OCI-LY3 (cell line): ENCODE measurements at regions not wholly inside any gene's neighbourhood (a gene's known extent, or its start where the extent isn't known, plus 50 kb on each side); places are given as distances from the start of the nearest gene placed in this dataset.

Experiments
- H2AFZ ChIP-seq: fragments of 200-600, 300-600 bp; shearing (Covaris generic); 2 replicates; pipeline ENCODE4 v1.6.0; 2014; ENCODE audit warnings: antibody characterized with exemption, low read depth, low read length
- H3K27ac ChIP-seq: fragments of 200-600, 300-600 bp; sonication (generic); 2 replicates; pipeline ENCODE4 v1.5.1; 2014; ENCODE audit warnings: mild to moderate bottlenecking, low read length, moderate library complexity, mixed read lengths
- H3K27me3 ChIP-seq: fragments of 200-600, 300-600 bp; sonication (generic); 2 replicates; pipeline ENCODE4 v1.6.1; 2014; ENCODE audit warnings: low read depth, low read length, mixed read lengths
- H3K36me3 ChIP-seq: fragments of 200-600, 300-600 bp; sonication (generic); replicated peaks from 2 replicates; pipeline ENCODE3; 2014; ENCODE audit warnings: low read depth, low read length, mixed read lengths
- H3K4me1 ChIP-seq: fragments of 300-600, 200-600 bp; sonication (generic); 2 replicates; pipeline ENCODE4 v1.6.1; 2014; ENCODE audit warnings: low read length, mixed read lengths
- H3K4me2 ChIP-seq: fragments of 200-600, 300-600 bp; sonication (generic); 2 replicates; pipeline ENCODE4 v1.6.1; 2014; ENCODE audit warnings: low read length, mixed read lengths
- H3K4me3 ChIP-seq: fragments of 300-600, 200-600 bp; sonication (generic); 2 replicates; pipeline ENCODE4 v1.5.1; 2014; ENCODE audit warnings: antibody characterized with exemption, mild to moderate bottlenecking, low read length, moderate library complexity
- H3K79me2 ChIP-seq: fragments of 300-600, 200-600 bp; shearing (Covaris generic); 2 replicates; pipeline ENCODE4 v1.6.1; 2014; ENCODE audit warnings: mild to moderate bottlenecking, low read length, mixed read lengths
- H3K9ac ChIP-seq: fragments of 300-600, 200-600 bp; shearing (Covaris generic); 2 replicates; pipeline ENCODE4 v1.6.0; 2014; ENCODE audit warnings: mild to moderate bottlenecking, low read length, moderate library complexity
- H3K9me3 ChIP-seq: fragments of 200-600, 300-600 bp; shearing (Covaris generic); 2 replicates; pipeline ENCODE4 v1.6.1; 2014; ENCODE audit warnings: low read length, mixed read lengths; ENCODE audit not compliant: insufficient read depth
- H4K20me1 ChIP-seq: fragments of 200-600, 300-600 bp; sonication (generic); 2 replicates; pipeline ENCODE4 v1.6.1; 2016; ENCODE audit warnings: low read length, mixed read lengths; ENCODE audit not compliant: insufficient read depth
- CTCF ChIP-seq: fragments of 200-600, 300-600 bp; sonication (generic); IDR thresholded peaks from 2 replicates; pipeline ENCODE4 v1.5.1; 2014; ENCODE audit warnings: antibody characterized with exemption, low read length, low read depth
- EZH2phosphoT487 ChIP-seq: fragments of 200-600 bp; shearing (Covaris generic); IDR thresholded peaks from 2 replicates; pipeline ENCODE4 v1.6.1; 2018; ENCODE audit warnings: antibody characterized with exemption, mixed run types, low read depth

GRCh38 chr10:8800426-8800825, 745.9 kb downstream of the GATA3 start:
- Histone ChIP-seq H3K36me3 (no peaks in the 10 kb centered on the region), H2AFZ (no peak overlapping the region), H3K27ac (no peak overlapping the region), H3K9me3 (no peaks in the 10 kb centered on the region), H4K20me1 (no peaks in the 10 kb centered on the region), H3K27me3 (no peaks in the 10 kb centered on the region), H3K9ac (no peak overlapping the region), H3K4me3 (no peak overlapping the region), H3K4me1 (no peaks in the 10 kb centered on the region), H3K4me2 (no peak overlapping the region), H3K79me2 (no peaks in the 10 kb centered on the region)
- TF ChIP-seq EZH2phosphoT487 (no peak), CTCF (no peak)

GRCh38 chr10:8803992-8804391, 749.5 kb downstream of the GATA3 start:
- Histone ChIP-seq H3K4me1 (no peaks in the 10 kb centered on the region), H3K79me2 (no peaks in the 10 kb centered on the region), H2AFZ (no peak overlapping the region), H3K9me3 (no peaks in the 10 kb centered on the region), H4K20me1 (no peaks in the 10 kb centered on the region), H3K36me3 (no peaks in the 10 kb centered on the region), H3K4me2 (no peak overlapping the region), H3K4me3 (no peak overlapping the region), H3K27me3 (no peaks in the 10 kb centered on the region), H3K9ac (no peak overlapping the region), H3K27ac (no peak overlapping the region)
- TF ChIP-seq CTCF (no peak), EZH2phosphoT487 (no peak)

GRCh38 chr10:8810677-8811076, 756.2 kb downstream of the GATA3 start:
- Histone ChIP-seq H3K4me2 (no peak overlapping the region), H3K4me3 (no peak overlapping the region), H3K79me2 (no peaks in the 10 kb centered on the region), H2AFZ (no peak overlapping the region), H4K20me1 (no peaks in the 10 kb centered on the region), H3K27me3 (no peaks in the 10 kb centered on the region), H3K36me3 (no peaks in the 10 kb centered on the region), H3K9ac (no peak overlapping the region), H3K27ac (no peak overlapping the region), H3K4me1 (no peaks in the 10 kb centered on the region), H3K9me3 (no peaks in the 10 kb centered on the region)
- TF ChIP-seq CTCF (no peak), EZH2phosphoT487 (no peak)

GRCh38 chr10:8811201-8811600, 756.7 kb downstream of the GATA3 start:
- H3K4me3 ChIP-seq: no peak overlapping the region
- H3K36me3 ChIP-seq: no peaks in the 10 kb centered on the region
- TF ChIP-seq EZH2phosphoT487 (no peak), CTCF (no peak)
- H4K20me1 ChIP-seq: no peaks in the 10 kb centered on the region
- H3K4me2 ChIP-seq: no peak overlapping the region
- H3K9ac ChIP-seq: no peak overlapping the region
- H3K4me1 ChIP-seq: no peaks in the 10 kb centered on the region
- no peaks in the 10 kb centered on the region for H3K9me3 ChIP-seq
- no peak overlapping the region for H3K27ac ChIP-seq
- no peaks in the 10 kb centered on the region for H3K79me2 ChIP-seq
- H2AFZ ChIP-seq: no peak overlapping the region
- H3K27me3 ChIP-seq: no peaks in the 10 kb centered on the region
